ENCODE measurements at regions not wholly inside any gene's neighbourhood (a gene's known extent, or its start where the extent isn't known, plus 50 kb on each side); places are given as distances from the start of the nearest gene placed in this dataset.

GRCh38 chr3:90087703-90088102 lies 980.3 kb downstream of the EPHA3 start (continued):
- no peak for TF ChIP-seq SRF (IDR thresholded peaks at IDR 0.05; ENCODE audit: low read depth, low read length)
- TF ChIP-seq BRCA1 (IDR thresholded peaks at IDR 0.05; ENCODE audit: low read depth, low read length) = no peak
- no peak for TF ChIP-seq HDAC2 (IDR thresholded peaks at IDR 0.05; ENCODE audit: borderline replicate concordance in 1 of 2, low read depth in 2 of 2, low read length in 2 of 2)

Measured in H1 (cell line).